Liver (tissue), 3 donors: ENCODE measurements at regions not wholly inside any gene's neighbourhood (a gene's known extent, or its start where the extent isn't known, plus 50 kb on each side); places are given as distances from the start of the nearest gene placed in this dataset.

Source experiments
- ATF3 ChIP-seq: IDR thresholded peaks from 2 replicates; pipeline ENCODE4 v1.6.1; 2016; ENCODE audit warnings: antibody characterized with exemption
- CTCF ChIP-seq: fragments of 150-350 bp; IDR thresholded peaks from 2 replicates; pipeline ENCODE4 v1.5.1; 2017; ENCODE audit warnings: improper control_type of control experiment, low read depth, low read length; ENCODE audit not compliant: missing input control
- JUND ChIP-seq, 2 donors: IDR thresholded peaks; 2 replicates each; pipeline ENCODE4 v1.6.1; 2016; ENCODE audit warnings: antibody characterized with exemption in 2 of 2
- RAD21 ChIP-seq, 2 donors: IDR thresholded peaks; 2 replicates each; pipeline ENCODE4 v1.6.1; 2016; ENCODE audit warnings: antibody characterized with exemption in 2 of 2, mild to moderate bottlenecking in 2 of 2
- SP1 ChIP-seq: IDR thresholded peaks from 2 replicates; pipeline ENCODE4 v1.6.1; 2018; ENCODE audit warnings: antibody characterized with exemption, mild to moderate bottlenecking
- TF ChIP-seq, protein P1 (sequence below): IDR thresholded peaks from 2 replicates; pipeline ENCODE4 v1.6.1; 2016; ENCODE audit warnings: antibody characterized with exemption
- donor health status: healthy.
- donor health status: healthy.

GRCh38 chr4:27364509-27364908 lies 503.9 kb downstream of the STIM2 start:
- TF ChIP-seq CTCF (no peak), SP1 (no peak), JUND (IDR thresholded peaks at IDR 0.05) (no peak), ATF3 (no peak), RAD21 (IDR thresholded peaks at IDR 0.05) (no peak)
- TF ChIP-seq, protein P1, sequence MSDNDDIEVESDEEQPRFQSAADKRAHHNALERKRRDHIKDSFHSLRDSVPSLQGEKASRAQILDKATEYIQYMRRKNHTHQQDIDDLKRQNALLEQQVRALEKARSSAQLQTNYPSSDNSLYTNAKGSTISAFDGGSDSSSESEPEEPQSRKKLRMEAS, result no peak
